DND-41 (cell line): ENCODE measurements at regions not wholly inside any gene's neighbourhood (a gene's known extent, or its start where the extent isn't known, plus 50 kb on each side); places are given as distances from the start of the nearest gene placed in this dataset.

ENCODE experiments used
- EZH2 ChIP-seq: IDR thresholded peaks from 3 replicates; pipeline ENCODE4 v1.6.1; 2012; ENCODE audit warnings: borderline replicate concordance, low read depth, mild to moderate bottlenecking, moderate library complexity, low read length, inconsistent platforms; ENCODE audit not compliant: severe bottlenecking
- TF ChIP-seq, protein P1 (sequence below): IDR thresholded peaks from 2 replicates; pipeline ENCODE4 v1.5.1; 2012; ENCODE audit warnings: borderline replicate concordance, low read length, moderate library complexity, mild to moderate bottlenecking; ENCODE audit not compliant: poor library complexity, severe bottlenecking; ENCODE audit errors: extremely low read depth

DNA sequence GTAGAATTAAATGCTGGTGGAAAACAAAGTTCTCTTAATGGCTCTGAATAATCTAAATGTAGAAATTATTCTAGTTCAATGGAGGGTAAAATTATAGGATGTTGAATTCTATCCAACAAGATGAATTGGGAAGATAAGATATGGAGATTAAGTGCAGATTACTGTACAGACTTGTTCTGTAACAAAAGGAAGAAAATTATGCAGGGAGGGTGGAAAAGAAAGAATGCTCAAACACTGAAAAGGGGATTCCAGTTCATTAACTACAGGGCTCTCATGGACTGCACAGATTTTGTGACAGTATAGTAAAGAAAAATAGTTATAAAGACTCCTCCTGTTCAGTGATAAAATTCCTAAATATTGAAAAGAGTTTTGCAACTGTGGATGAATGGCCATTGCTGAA, 1794.0 kb upstream of the PCDH7 start:
- TF ChIP-seq, protein P1, sequence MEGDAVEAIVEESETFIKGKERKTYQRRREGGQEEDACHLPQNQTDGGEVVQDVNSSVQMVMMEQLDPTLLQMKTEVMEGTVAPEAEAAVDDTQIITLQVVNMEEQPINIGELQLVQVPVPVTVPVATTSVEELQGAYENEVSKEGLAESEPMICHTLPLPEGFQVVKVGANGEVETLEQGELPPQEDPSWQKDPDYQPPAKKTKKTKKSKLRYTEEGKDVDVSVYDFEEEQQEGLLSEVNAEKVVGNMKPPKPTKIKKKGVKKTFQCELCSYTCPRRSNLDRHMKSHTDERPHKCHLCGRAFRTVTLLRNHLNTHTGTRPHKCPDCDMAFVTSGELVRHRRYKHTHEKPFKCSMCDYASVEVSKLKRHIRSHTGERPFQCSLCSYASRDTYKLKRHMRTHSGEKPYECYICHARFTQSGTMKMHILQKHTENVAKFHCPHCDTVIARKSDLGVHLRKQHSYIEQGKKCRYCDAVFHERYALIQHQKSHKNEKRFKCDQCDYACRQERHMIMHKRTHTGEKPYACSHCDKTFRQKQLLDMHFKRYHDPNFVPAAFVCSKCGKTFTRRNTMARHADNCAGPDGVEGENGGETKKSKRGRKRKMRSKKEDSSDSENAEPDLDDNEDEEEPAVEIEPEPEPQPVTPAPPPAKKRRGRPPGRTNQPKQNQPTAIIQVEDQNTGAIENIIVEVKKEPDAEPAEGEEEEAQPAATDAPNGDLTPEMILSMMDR: no peak
- no peak for TF ChIP-seq EZH2
